NCI-H146 treated with DMSO at 0.1 percent for 48 hours (cell line): ENCODE measurements at regions not wholly inside any gene's neighbourhood (a gene's known extent, or its start where the extent isn't known, plus 50 kb on each side); places are given as distances from the start of the nearest gene placed in this dataset.
"Not testable (repeated sequence)": the region's sequence is repeated elsewhere in the genome, so short reads cannot be mapped to it uniquely, and the experiment has no call there.

Experiments used
- DNase-seq: peaks from one replicate; lab custom pipeline; 2025; ENCODE audit not compliant: unreplicated experiment; lab: John Stamatoyannopoulos, UW

GRCh38 chr18:22791310-22791610 is 141.9 kb upstream of the RBBP8 start:
- no peak for DNase-seq

- no peak for DNase-seq
These were observed 137.0 kb upstream of the RBBP8 start for GRCh38 chr18:22796113-22796512.

DNA sequence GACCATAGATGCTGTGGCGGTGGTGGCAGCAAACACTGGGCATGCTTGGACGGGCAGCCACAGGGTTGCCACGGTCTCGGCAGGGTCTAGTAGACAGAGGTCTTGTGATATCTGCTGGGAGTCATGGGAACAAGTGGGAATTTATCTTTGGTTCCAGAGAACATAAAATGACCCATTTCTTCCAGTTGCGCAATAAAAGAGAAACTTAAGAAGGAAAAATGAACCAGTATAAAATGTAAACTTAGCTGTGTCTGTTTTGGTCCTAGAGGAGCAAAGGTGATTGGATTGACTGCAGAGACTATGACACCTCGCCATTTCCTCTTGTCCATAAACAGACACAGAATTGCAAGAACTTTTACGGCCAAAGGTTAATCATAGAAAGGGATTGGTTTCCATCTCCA is 132.6 kb upstream of the RBBP8 start:
- no peak for DNase-seq

- DNase-seq, result peak; percentile 24
These were observed 119.3 kb upstream of the RBBP8 start for GRCh38 chr18:22813648-22814328.

GRCh38 chr18:22814329-22814703 is 118.8 kb upstream of the RBBP8 start:
- DNase-seq, result no peak

- DNase-seq, result peak; percentile 54
These were observed 116.6 kb upstream of the RBBP8 start for GRCh38 chr18:22816266-22817176.

DNA sequence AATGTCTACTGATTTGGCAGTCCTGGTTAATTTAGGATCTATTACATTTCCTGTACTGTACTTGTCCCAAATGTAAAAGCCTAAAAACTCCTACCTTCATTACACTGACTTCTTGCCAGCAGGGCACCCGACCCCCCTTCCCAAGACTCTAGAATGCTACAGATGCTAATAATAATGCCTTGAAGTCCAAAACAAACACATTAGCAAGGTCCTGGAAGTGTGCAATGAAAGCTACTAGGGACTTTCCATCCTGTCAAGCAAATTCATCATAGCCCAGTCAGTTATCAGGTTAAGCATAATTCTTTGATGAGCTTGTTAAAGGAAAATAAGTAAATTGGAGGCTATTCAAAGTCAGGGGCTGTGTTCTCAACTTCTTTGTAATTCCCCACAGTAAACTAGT is 115.3 kb upstream of the RBBP8 start:
- no peak for DNase-seq

- DNase-seq, result no peak
These were observed 111.1 kb upstream of the RBBP8 start for GRCh38 chr18:22822024-22822423.

DNA sequence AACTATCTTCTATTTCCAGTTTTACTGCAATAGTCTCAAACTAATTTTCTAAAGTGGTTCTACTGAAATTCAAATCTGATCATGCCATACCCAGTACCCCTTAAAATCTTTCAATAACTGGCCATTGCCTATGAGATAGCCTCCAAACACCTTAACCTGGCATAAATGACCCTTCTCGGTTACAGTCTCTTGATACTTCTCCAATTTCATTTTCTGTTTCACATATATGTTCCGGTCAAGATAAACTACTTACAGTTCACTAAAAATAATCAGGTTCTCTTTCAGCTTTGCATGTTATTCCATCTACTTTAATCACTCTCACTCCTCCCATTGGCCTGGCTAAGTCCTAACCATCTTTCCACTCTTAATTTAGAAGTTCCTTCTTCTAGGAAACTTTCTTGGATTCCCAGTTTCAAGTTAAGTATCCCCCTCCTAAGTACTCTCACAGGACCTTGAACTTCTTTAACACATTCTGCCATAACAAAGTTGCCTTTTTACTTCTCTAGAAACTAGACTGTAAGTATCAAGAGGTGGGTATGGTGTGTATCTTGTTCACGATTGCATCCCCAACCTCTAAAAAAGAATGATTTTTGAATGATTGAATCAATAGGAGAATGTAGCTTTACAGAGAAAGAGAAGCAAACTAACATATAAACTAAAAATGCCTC is 110.2 kb upstream of the RBBP8 start:
- DNase-seq, result no peak

DNA sequence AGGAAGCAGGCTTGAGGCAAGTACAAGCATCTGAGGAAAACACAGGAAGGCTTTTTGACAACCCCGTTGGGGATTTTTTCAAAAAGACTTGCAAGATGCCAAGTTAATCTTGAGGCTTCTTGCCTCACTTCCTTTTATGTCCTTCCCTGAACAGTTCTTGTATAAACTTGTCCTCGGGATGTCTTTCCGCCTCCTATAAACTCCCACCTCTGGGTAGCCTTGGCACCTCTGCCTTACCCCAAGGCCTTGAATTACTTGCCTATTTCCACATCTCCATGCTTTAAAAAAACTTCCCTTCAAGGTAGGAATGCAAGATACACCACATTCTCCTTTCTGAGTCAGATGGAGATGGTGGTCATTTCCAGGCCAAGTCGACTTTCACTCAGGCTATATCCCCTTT is 106.4 kb upstream of the RBBP8 start:
- no peak for DNase-seq

GRCh38 chr18:22827216-22827615 is 105.9 kb upstream of the RBBP8 start:
- no peak for DNase-seq

GRCh38 chr18:22827741-22828140 is 105.4 kb upstream of the RBBP8 start:
- no peak for DNase-seq

DNA sequence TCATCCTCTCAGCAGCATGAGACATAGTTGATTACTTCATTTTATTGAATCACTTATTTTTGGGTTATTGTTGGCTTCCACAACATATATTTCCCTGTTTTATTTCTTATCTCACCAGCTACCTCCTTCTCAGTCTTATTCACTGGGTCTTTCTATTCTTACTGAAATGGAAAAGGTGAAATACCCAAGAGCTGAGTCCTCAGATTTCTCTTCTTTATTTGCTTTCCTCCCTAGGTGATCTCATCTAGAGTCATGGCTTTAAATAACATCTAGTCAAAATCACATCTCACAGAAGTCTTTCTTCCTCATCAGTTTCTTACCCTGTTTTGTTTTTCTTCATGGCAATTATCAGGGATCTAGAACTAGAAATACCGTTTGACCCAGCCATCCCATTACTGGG is 105.0 kb upstream of the RBBP8 start:
- DNase-seq, result no peak

DNA sequence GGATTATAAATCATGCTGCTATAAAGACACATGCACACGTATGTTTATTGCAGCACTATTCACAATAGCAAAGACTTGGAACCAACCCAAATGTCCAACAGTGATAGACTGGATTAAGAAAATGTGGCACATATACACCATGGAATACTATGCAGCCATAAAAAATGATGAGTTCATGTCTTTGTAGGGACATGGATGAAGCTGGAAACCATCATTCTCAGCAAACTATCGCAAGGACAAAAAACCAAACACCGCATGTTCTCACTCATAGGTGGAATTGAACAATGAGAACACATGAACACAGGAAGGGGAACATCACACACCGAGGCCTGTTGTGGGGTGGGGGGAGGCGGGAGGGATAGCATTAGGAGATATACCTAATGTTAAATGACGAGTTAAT is 104.5 kb upstream of the RBBP8 start:
- DNase-seq, result not testable (repeated sequence)

- DNase-seq, result no peak
These were observed 103.3 kb upstream of the RBBP8 start for GRCh38 chr18:22829781-22830180.

GRCh38 chr18:22830511-22830910 is 102.6 kb upstream of the RBBP8 start:
- no peak for DNase-seq

DNA sequence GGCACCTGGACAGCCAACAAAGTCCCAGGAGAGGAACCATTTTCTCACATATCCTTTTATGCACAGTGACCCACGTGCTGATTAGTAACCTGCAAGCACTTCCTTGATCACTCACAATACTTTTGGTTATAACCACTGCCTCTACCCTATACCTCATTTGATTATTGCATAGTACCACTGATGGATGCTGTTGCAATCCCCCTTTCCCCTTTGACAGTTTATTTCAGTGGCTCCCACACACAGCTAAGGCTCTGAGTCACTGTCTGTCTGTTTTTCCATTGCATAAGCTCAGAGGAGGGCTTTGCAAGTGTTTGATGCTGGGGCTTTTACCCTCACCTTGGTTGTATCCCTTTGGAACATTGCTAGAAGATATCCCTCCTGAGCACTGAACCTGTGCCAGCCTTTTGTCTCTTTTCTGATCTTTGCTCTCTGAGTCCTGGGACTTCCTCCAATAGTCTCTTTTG is 101.7 kb upstream of the RBBP8 start:
- DNase-seq, result no peak

GRCh38 chr18:22836932-22837331 is 96.2 kb upstream of the RBBP8 start:
- no peak for DNase-seq

DNA sequence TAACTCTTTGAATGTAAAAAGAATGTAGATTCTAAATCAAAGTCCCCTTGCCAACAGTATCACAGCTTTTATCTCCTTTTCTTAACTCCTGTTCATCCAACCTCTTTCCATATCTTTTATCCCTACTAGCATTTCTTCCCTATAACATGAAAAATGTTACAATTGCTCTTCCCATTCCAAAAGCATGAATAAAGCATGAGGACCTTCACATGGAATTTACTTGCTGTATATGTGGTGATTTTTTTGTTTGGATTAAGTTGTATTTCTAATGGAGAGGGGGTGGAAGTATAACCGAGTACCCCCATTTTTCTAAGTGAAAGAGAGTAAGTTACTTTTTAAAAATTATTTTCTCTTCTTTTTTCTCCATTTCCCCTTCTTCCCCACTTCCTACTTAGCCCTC is 94.9 kb upstream of the RBBP8 start:
- DNase-seq, result no peak

DNA sequence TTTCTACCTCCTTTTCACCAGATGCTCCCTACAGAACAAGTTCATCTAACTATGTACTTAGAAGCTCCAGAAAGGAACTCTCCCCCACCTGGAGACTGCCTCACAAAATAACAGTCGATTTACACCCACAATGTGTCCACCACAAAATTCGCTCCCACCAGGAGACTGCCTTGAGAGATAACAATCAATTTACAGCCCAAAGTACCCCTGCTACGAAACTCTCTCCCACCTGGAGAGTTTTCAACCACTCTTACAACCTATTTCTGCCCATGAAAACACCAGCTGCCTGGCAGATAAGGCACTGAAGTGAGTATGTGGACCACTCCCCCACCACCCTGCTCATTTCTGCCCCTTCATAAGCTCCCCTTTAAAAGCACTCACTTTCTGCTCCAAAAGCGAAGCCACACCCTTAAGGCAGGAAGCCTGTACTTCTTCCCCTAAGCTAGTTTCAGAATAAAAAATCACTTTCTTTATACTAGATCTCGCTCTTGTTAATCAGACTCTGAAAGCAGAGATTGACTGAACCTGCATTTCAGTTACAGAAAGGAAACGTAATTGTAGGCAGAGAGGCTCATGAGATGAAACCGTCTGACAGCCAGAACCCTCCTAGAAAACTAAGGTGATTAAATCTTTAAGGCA is 94.4 kb upstream of the RBBP8 start:
- DNase-seq, result no peak

DNA sequence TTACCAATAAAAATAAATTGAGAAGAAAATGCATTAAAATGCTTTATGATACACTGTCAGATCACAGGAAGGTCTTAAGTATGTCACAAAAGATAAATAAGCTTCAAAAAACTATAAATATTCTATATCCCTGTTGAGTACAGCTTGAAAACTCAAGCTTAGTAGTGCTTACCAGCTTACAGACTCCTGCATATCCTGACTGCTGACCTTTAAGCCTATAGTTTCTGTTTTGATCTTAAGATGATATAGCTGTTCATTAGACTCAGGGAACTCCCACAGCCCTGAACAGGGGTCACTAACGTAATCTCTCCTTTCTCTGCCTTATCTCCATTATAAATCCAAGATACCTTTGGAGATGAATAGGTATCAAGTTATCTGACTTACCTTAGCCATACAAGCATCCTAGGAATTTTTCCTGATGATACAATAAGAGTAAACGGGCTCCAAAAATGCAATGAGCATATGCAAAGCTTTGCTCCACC is 93.7 kb upstream of the RBBP8 start:
- DNase-seq, result no peak
